ENCODE measurements at regions not wholly inside any gene's neighbourhood (a gene's known extent, or its start where the extent isn't known, plus 50 kb on each side); places are given as distances from the start of the nearest gene placed in this dataset.

DNA sequence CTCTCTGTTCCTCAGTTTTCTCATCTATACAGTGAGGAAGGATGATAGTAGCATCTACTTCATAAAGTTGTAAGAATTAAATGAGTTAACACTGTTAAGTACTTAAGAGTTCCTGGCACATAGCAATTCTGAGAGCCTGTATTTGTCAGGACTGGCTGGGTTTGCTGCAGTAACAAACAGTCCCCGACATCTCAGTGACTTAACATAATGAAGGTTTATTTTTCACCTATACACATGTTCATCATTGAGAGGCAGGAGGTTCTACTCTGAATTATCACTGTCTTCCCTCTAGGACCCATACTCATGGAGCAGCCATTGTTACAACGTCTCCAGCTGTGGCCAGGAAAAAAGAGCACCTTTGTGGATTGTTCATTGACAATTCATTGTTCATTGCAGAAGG lies 190.6 kb upstream of the PROK2 start:
- TF ChIP-seq POLR2AphosphoS5 (IDR thresholded peaks at IDR 0.05; ENCODE audit: low read depth, low read length) (no peak), POLR2A (IDR thresholded peaks at IDR 0.05; ENCODE audit: low read depth, low read length) (no peak), TAF1 (IDR thresholded peaks at IDR 0.05; ENCODE audit: borderline replicate concordance, low read depth, low read length) (no peak)
